NB4 (cell line): ENCODE measurements at regions not wholly inside any gene's neighbourhood (a gene's known extent, or its start where the extent isn't known, plus 50 kb on each side); places are given as distances from the start of the nearest gene placed in this dataset.

ENCODE experiments used
- DNase-seq: peaks from one replicate; pipeline ENCODE4 v3.0.0; 2010; ENCODE audit warnings: low read depth
- H3K4me3 ChIP-seq: one replicate; pipeline ENCODE4 v1.5.1; 2011; ENCODE audit warnings: mild to moderate bottlenecking, low read depth, low read length, moderate library complexity
- MYC ChIP-seq: IDR thresholded peaks from 2 replicates; pipeline ENCODE4 v1.6.1; 2011; ENCODE audit warnings: low read depth, low read length
- POLR2A ChIP-seq: IDR thresholded peaks from 2 replicates; pipeline ENCODE4 v1.6.1; 2011; ENCODE audit warnings: mild to moderate bottlenecking; ENCODE audit not compliant: insufficient read length; ENCODE audit errors: extremely low read depth
- TF ChIP-seq, protein P1 (sequence below): IDR thresholded peaks from one replicate; pipeline ENCODE4 v1.5.1; 2012; ENCODE audit warnings: low read depth, low read length
- TF ChIP-seq, protein P2 (sequence below): IDR thresholded peaks from 2 replicates; pipeline ENCODE4 v1.6.1; 2011; ENCODE audit warnings: low read depth, low read length

DNA sequence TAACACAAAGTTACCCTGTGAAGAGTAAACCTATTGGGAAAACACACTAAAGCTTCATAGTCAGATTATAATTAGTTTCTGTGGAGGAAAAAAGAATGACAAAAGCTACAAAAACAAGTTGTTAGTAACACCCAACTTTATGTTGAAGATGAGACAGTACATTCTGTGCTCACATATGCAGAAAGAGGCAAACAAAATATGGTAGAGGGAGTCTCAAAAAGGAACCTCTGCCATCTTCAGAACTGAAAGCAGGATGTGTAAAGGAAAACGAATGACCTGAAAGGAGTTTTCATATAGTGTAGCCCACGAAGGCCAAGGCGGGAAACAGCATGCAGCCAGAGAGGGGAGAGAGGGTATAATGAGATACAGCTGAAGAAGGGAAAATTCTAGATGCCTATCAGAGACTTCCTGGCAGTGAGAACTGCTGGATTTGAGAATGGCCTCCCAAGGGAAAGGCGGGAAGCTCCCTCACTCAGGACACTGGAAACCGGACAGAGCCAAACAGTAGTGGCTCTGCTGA lies 84.1 kb upstream of the HEY2 start:
- no peak overlapping the region for H3K4me3 ChIP-seq
- TF ChIP-seq MYC (no peak), POLR2A (no peak)
- TF ChIP-seq, protein P1, sequence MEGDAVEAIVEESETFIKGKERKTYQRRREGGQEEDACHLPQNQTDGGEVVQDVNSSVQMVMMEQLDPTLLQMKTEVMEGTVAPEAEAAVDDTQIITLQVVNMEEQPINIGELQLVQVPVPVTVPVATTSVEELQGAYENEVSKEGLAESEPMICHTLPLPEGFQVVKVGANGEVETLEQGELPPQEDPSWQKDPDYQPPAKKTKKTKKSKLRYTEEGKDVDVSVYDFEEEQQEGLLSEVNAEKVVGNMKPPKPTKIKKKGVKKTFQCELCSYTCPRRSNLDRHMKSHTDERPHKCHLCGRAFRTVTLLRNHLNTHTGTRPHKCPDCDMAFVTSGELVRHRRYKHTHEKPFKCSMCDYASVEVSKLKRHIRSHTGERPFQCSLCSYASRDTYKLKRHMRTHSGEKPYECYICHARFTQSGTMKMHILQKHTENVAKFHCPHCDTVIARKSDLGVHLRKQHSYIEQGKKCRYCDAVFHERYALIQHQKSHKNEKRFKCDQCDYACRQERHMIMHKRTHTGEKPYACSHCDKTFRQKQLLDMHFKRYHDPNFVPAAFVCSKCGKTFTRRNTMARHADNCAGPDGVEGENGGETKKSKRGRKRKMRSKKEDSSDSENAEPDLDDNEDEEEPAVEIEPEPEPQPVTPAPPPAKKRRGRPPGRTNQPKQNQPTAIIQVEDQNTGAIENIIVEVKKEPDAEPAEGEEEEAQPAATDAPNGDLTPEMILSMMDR = no peak
- TF ChIP-seq, protein P2, sequence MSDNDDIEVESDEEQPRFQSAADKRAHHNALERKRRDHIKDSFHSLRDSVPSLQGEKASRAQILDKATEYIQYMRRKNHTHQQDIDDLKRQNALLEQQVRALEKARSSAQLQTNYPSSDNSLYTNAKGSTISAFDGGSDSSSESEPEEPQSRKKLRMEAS = no peak
- no peak for DNase-seq

DNA sequence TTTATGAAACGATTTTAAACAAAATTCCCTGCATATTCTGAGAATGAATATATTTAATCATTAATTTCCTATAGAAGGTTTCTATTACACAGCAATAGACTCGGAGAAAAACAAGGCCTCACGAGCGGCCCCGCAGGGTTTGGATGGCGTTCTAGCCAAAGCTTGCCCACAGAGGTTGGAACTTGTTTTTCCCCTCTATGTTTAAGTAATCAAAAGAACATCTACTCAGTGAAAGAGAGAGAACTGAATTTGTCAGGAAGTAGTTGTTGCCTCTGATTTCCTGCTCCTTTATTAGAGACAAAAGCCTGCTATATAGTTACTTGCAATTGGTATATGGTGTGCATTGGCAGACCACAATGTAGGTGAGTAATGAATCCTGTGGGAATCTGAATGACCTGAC lies 82.1 kb upstream of the HEY2 start:
- DNase-seq = no peak
- no peak for TF ChIP-seq MYC
- TF ChIP-seq, protein P1 = no peak
- TF ChIP-seq POLR2A = no peak
- TF ChIP-seq, protein P2 = no peak
- no peak overlapping the region for H3K4me3 ChIP-seq

DNA sequence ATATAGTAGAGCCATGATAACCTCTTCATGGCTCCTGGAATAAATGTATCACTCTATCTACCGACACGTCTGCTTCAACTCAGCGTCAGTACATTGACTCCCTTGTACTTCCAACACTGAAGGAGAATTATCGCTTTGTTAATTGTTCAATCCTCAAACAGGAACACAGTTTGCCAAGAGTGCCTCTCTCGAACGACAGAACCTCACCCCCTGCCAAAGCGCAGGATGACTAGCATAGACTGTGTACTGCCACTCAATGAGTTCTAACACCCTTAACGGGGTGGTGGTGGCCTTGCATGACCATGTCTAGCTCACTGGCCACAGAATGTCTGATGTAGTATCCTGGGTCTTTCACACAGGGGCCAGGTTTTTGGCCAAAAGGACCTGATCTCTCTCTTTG lies 81.4 kb upstream of the HEY2 start:
- TF ChIP-seq MYC (no peak), POLR2A (no peak)
- TF ChIP-seq, protein P2 = no peak
- DNase-seq = no peak

DNA sequence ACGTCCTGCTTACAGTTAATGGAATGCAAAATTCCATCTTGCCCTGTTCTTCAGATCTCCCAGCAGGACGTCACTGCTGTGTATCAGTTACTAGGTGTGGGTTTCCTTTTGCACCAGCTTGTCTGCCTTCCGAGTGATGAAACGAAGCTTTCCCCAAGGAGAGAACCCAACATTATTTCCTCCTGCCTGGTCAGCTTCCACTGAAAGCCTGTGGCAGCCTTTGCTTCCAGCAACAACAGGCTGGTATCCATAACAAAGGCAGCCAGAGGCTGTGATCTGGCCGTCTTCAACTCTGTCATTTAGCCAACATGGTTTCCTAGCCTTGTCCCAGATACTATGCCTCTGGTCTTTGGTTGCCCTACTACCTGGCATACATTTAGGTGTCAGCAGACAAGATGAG lies 78.9 kb upstream of the HEY2 start:
- TF ChIP-seq POLR2A (no peak), MYC (no peak)
- TF ChIP-seq, protein P1 = no peak
- TF ChIP-seq, protein P2 = no peak
- H3K4me3 ChIP-seq = no peak overlapping the region
- no peak for DNase-seq

More for the DNA sequence above, 81.4 kb upstream of the HEY2 start:
- H3K4me3 ChIP-seq = no peak overlapping the region

DNA sequence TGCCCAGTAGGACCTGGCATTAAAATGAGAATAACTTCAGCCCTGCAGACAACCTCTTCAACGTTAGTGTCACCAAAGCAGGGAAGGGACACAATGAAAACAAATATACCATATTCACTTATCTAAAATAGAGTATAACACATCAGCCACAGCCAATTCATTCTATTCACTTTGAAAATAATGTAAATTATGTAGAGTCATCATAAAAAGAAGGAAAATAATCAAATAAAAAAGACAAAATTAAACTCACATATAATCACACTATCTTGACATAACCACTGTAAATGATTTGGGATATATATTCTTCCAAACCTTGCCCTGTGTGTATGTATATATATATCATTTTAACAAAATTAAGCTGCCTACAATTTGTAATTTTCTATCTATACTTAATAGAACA lies 78.1 kb upstream of the HEY2 start:
- H3K4me3 ChIP-seq = no peak overlapping the region
- TF ChIP-seq POLR2A = no peak
- TF ChIP-seq, protein P1 = no peak
- TF ChIP-seq, protein P2 = no peak
- TF ChIP-seq MYC = no peak
- DNase-seq = no peak

DNA sequence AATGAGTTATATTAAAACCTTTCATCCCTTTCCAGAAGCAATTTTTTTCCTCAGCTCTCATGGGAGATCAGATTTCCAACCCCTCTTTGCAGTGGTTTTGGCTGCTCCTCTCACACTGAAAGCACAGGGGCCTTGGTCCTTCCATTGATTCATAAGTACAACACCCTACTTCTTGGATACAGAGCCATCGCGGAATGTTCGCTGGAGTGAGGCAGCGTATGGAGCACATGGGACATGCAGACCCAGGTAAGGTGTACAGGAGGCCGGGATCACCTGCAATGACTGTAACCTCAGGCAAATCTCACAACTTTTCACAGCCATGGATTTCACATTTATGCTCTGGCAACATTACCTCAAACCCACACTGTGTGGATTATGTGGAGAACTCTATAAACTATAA lies 75.2 kb upstream of the HEY2 start:
- no peak overlapping the region for H3K4me3 ChIP-seq
- DNase-seq = no peak

More for the DNA sequence above, 75.2 kb upstream of the HEY2 start:
- TF ChIP-seq MYC (no peak), POLR2A (no peak)
- TF ChIP-seq, protein P1 = no peak
- TF ChIP-seq, protein P2 = no peak
